ENCODE measurements at regions not wholly inside any gene's neighbourhood (a gene's known extent, or its start where the extent isn't known, plus 50 kb on each side); places are given as distances from the start of the nearest gene placed in this dataset.

DNA sequence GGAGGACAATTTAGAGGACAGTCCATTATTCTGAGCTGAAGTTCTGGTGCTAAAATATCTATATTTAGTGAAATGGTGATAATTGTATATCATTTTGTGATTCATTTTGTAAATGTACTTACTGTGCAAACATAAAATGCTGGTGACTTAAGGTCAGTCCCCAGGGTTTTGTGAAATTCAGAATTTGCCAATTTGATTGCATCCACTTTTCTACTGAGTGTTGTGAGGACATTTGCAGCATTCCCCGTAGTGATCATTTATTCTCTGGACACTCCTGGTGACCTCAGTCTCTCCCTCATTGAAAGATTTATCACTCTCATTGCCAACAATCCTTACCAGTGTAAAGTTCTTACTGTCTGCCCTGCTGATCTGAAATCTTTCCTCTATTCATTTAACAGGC is 98.2 kb downstream of the SOCS6 start:
- TF ChIP-seq, protein P1, sequence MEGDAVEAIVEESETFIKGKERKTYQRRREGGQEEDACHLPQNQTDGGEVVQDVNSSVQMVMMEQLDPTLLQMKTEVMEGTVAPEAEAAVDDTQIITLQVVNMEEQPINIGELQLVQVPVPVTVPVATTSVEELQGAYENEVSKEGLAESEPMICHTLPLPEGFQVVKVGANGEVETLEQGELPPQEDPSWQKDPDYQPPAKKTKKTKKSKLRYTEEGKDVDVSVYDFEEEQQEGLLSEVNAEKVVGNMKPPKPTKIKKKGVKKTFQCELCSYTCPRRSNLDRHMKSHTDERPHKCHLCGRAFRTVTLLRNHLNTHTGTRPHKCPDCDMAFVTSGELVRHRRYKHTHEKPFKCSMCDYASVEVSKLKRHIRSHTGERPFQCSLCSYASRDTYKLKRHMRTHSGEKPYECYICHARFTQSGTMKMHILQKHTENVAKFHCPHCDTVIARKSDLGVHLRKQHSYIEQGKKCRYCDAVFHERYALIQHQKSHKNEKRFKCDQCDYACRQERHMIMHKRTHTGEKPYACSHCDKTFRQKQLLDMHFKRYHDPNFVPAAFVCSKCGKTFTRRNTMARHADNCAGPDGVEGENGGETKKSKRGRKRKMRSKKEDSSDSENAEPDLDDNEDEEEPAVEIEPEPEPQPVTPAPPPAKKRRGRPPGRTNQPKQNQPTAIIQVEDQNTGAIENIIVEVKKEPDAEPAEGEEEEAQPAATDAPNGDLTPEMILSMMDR (IDR thresholded peaks at IDR 0.05): no peak
- no peak for TF ChIP-seq POLR2A (IDR thresholded peaks at IDR 0.05)
- no peak for TF ChIP-seq POLR2AphosphoS5 (IDR thresholded peaks at IDR 0.05)
